HCT116 (cell line): ENCODE measurements at regions not wholly inside any gene's neighbourhood (a gene's known extent, or its start where the extent isn't known, plus 50 kb on each side); places are given as distances from the start of the nearest gene placed in this dataset.

Experiments
- ATAC-seq: fragments of 200-7000 bp; cut with Tn5 transposase; 2 replicates; pipeline ENCODE4 v1.9.1; 2020; ENCODE audit warnings: mild to moderate bottlenecking, moderate library complexity
- BruUV-seq: library from RNA; stranded (reverse); fragments of 400-500 nt; replicated peaks from 2 replicates; lab custom pipeline; 2021; lab: Mats Ljungman, UMichigan
- CTCF ChIA-PET: fragments of 300-600 bp; sonication (Branson Sonifier 250); formaldehyde crosslinking; loops from one replicate; lab custom pipeline; 2021; ENCODE audit warnings: antibody characterized with exemption; lab: Charles Lee
- POLR2A ChIA-PET: fragments of 300-600, 350-600 bp; sonication (Branson Sonifier 250); formaldehyde crosslinking; loops from one replicate; lab custom pipeline; 2021; ENCODE audit warnings: antibody characterized with exemption; lab: Charles Lee
- RAD21 ChIA-PET, 2 experiments: fragments of 300-600 bp; sonication (Branson Sonifier 250); formaldehyde crosslinking; loops; one replicate each; lab custom pipeline; 2023; ENCODE audit warnings: low total read pairs in 2 of 2; ENCODE audit not compliant: uncharacterized antibody in 2 of 2, unreplicated experiment in 2 of 2, low non-redundant PET in 1 of 2; lab: Charles Lee
- DNase-seq: peaks from one replicate; pipeline ENCODE4 v3.0.0-alpha.2; 2010; ENCODE audit warnings: low read depth, low spot score
- H2AFZ ChIP-seq: fragments of 200-600 bp; shearing (Covaris generic), sonication (generic); 2 replicates; pipeline ENCODE4 v1.6.1; 2017; ENCODE audit warnings: low read depth, mixed run types, mixed read lengths, antibody characterized with exemption, low read length; ENCODE audit not compliant: poor library complexity, severe bottlenecking
- H3K27ac ChIP-seq: 2 replicates; pipeline ENCODE4 v1.5.1; 2012; ENCODE audit warnings: low read depth, low read length
- H3K27me3 ChIP-seq: fragments of 200-600 bp; sonication (generic); 2 replicates; pipeline ENCODE4 v1.6.1; 2016; ENCODE audit warnings: mixed run types, low read length, mixed read lengths; ENCODE audit not compliant: insufficient read depth
- H3K36me3 ChIP-seq, 2 experiments: fragments of 200-500 bp in 1 of 2; fragments of 200-600 bp in 1 of 2; sonication (Bioruptor generic) in 1 of 2; sonication (generic) in 1 of 2; 2 replicates each; pipeline versions ENCODE4 v1.5.1 to v1.6.1; 2014 to 2016; ENCODE audit warnings: low read length in 2 of 2, inconsistent platforms in 1 of 2, mixed read lengths in 1 of 2, mixed run types in 1 of 2; ENCODE audit not compliant: insufficient read depth in 2 of 2, control insufficient read depth in 1 of 2
- H3K4me1 ChIP-seq, 2 experiments: fragments of 200-600 bp in 1 of 2; sonication (generic) in 1 of 2; 2 replicates each; pipeline versions ENCODE4 v1.5.1 to v1.6.1; 2012 to 2017; ENCODE audit warnings: low read length in 2 of 2, inconsistent platforms in 1 of 2, mild to moderate bottlenecking in 1 of 2, mixed read lengths in 1 of 2, mixed run types in 1 of 2, moderate library complexity in 1 of 2; ENCODE audit not compliant: insufficient read depth in 2 of 2, control insufficient read depth in 1 of 2
- H3K4me2 ChIP-seq: fragments of 200-600 bp; sonication (generic); 2 replicates; pipeline ENCODE4 v1.6.1; 2017; ENCODE audit warnings: mixed run types, low read length, mixed read lengths
- H3K4me3 ChIP-seq, 2 experiments: fragments of 200-600 bp in 1 of 2; sonication (generic) in 1 of 2; replicated peaks in 1 of 2; 2 replicates each; pipeline ENCODE4 v1.5.1; 2011 to 2016; ENCODE audit warnings: low read length in 2 of 2, control low read depth in 1 of 2, low read depth in 1 of 2, mild to moderate bottlenecking in 1 of 2, mixed read lengths in 1 of 2, mixed run types in 1 of 2
- H3K79me2 ChIP-seq: fragments of 200-600 bp; sonication (generic); 2 replicates; pipeline ENCODE4 v1.6.1; 2017; ENCODE audit warnings: mild to moderate bottlenecking, mixed run types, low read length, moderate library complexity, mixed read lengths; ENCODE audit not compliant: insufficient read depth
- H3K9ac ChIP-seq: fragments of 200-600 bp; sonication (generic); 2 replicates; pipeline ENCODE4 v1.6.1; 2016; ENCODE audit warnings: low read length, mixed read lengths
- H3K9me2 ChIP-seq: fragments of 200-600 bp; sonication (generic), shearing (Covaris generic); 2 replicates; pipeline ENCODE4 v1.6.1; 2017; ENCODE audit warnings: mixed run types, mild to moderate bottlenecking, moderate library complexity; ENCODE audit not compliant: insufficient read depth
- H3K9me3 ChIP-seq, 2 experiments: fragments of 200-500 bp in 1 of 2; fragments of 200-600 bp in 1 of 2; sonication (Bioruptor generic) in 1 of 2; sonication (generic) in 1 of 2; 2 replicates each; pipeline ENCODE4 v1.6.1; 2014 to 2017; ENCODE audit warnings: low read length in 2 of 2, mixed read lengths in 2 of 2, inconsistent platforms in 1 of 2, low read depth in 1 of 2, mild to moderate bottlenecking in 1 of 2, mixed run types in 1 of 2, moderate library complexity in 1 of 2; ENCODE audit not compliant: control insufficient read depth in 1 of 2, insufficient read depth in 1 of 2
- H4K20me1 ChIP-seq: fragments of 200-600 bp; sonication (generic), shearing (Covaris generic); 2 replicates; pipeline ENCODE4 v1.6.1; 2017; ENCODE audit warnings: mixed run types, mild to moderate bottlenecking, moderate library complexity; ENCODE audit not compliant: insufficient read depth
- CBX3 ChIP-seq: IDR thresholded peaks from 2 replicates; pipeline ENCODE4 v1.6.1; 2012; ENCODE audit warnings: low read depth
- ELF1 ChIP-seq: IDR thresholded peaks from 2 replicates; pipeline ENCODE4 v1.6.1; 2012; ENCODE audit warnings: low read depth, borderline replicate concordance
- JUND ChIP-seq: IDR thresholded peaks from 2 replicates; pipeline ENCODE4 v1.6.1; 2012
- POLR2AphosphoS5 ChIP-seq: IDR thresholded peaks from 2 replicates; pipeline ENCODE4 v1.6.1; 2011; ENCODE audit warnings: mild to moderate bottlenecking, low read depth, low read length, moderate library complexity
- SP1 ChIP-seq: IDR thresholded peaks from 2 replicates; pipeline ENCODE4 v1.6.1; 2012; ENCODE audit warnings: low read depth
- SRF ChIP-seq: IDR thresholded peaks from 2 replicates; pipeline ENCODE4 v1.6.1; 2012; ENCODE audit warnings: low read depth
- YY1 ChIP-seq: IDR thresholded peaks from 2 replicates; pipeline ENCODE4 v1.6.1; 2011; ENCODE audit warnings: low read length, low read depth, moderate library complexity, mild to moderate bottlenecking; ENCODE audit not compliant: insufficient replicate concordance; ENCODE audit errors: extremely low read depth
- intact Hi-C: fragments of 100-400 bp; cut with micrococcal nuclease; formaldehyde crosslinking; loops from 2 replicates; pipeline ENCODE4 v1.10.0; 2022
- TF ChIP-seq, protein P1 (sequence below): IDR thresholded peaks from 2 replicates; pipeline ENCODE4 v1.6.1; 2011; ENCODE audit warnings: mild to moderate bottlenecking, low read length, moderate library complexity; ENCODE audit not compliant: insufficient replicate concordance; ENCODE audit errors: extremely low read depth

GRCh38 chr18:55998801-55999385 lies 410.9 kb upstream of the TCF4 start:
- no peak for ATAC-seq
- intact Hi-C loops = no loop called here
- H3K9me2 ChIP-seq = no peaks in the 10 kb centered on the region
- BruUV-seq = no TSS peak
- H3K27me3 ChIP-seq = no peaks in the 10 kb centered on the region
- H3K4me3 ChIP-seq = no peak overlapping the region
- H3K27ac ChIP-seq = no peak overlapping the region
- no peaks in the 10 kb centered on the region for H4K20me1 ChIP-seq
- POLR2A ChIA-PET = no interaction called here
- H3K79me2 ChIP-seq = no peaks in the 10 kb centered on the region
- no peaks in the 10 kb centered on the region for H3K36me3 ChIP-seq
- H3K9ac ChIP-seq = no peak overlapping the region
- TF ChIP-seq SP1 (no peak), POLR2AphosphoS5 (no peak), YY1 (no peak)
- TF ChIP-seq, protein P1, sequence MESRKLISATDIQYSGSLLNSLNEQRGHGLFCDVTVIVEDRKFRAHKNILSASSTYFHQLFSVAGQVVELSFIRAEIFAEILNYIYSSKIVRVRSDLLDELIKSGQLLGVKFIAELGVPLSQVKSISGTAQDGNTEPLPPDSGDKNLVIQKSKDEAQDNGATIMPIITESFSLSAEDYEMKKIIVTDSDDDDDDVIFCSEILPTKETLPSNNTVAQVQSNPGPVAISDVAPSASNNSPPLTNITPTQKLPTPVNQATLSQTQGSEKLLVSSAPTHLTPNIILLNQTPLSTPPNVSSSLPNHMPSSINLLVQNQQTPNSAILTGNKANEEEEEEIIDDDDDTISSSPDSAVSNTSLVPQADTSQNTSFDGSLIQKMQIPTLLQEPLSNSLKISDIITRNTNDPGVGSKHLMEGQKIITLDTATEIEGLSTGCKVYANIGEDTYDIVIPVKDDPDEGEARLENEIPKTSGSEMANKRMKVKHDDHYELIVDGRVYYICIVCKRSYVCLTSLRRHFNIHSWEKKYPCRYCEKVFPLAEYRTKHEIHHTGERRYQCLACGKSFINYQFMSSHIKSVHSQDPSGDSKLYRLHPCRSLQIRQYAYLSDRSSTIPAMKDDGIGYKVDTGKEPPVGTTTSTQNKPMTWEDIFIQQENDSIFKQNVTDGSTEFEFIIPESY = no peak
- H2AFZ ChIP-seq = no peak overlapping the region
- RAD21 ChIA-PET = no interaction called here
- H3K4me1 ChIP-seq = no peaks in the 10 kb centered on the region
- no peak overlapping the region for H3K4me2 ChIP-seq
- CTCF ChIA-PET = no interaction called here
- peaks cover 10 to 13% of the 10 kb centered on the region in 2 experiments; a peak in 2 of 4 replicates for H3K9me3 ChIP-seq
- no peak for DNase-seq

GRCh38 chr18:55998071-55998522 lies 410.1 kb upstream of the TCF4 start:
- H3K4me2 ChIP-seq = no peak overlapping the region
- no peaks in the 10 kb centered on the region for H3K36me3 ChIP-seq
- TF ChIP-seq ELF1 = no peak
- no peak for TF ChIP-seq CBX3
- no peak for TF ChIP-seq POLR2AphosphoS5
- TF ChIP-seq, protein P1 = no peak
- no peak for TF ChIP-seq SP1
- no peak for TF ChIP-seq SRF
- TF ChIP-seq JUND = no peak
- no peaks in the 10 kb centered on the region for H3K27me3 ChIP-seq
- RAD21 ChIA-PET = no interaction called here
- CTCF ChIA-PET = no interaction called here
- H3K4me3 ChIP-seq = no peak overlapping the region
- no peak overlapping the region for H3K27ac ChIP-seq
- no peaks in the 10 kb centered on the region for H4K20me1 ChIP-seq
- intact Hi-C loops = no loop called here
- H3K79me2 ChIP-seq = no peaks in the 10 kb centered on the region
- no peak for DNase-seq
- POLR2A ChIA-PET = no interaction called here
- no peak for ATAC-seq
- H3K9me2 ChIP-seq = no peaks in the 10 kb centered on the region
- no peak overlapping the region for H2AFZ ChIP-seq
- BruUV-seq = no TSS peak
- H3K4me1 ChIP-seq = no peaks in the 10 kb centered on the region
- H3K9me3 ChIP-seq = peaks cover 8 to 10% of the 10 kb centered on the region in 2 experiments; a peak in 2 of 4 replicates
- H3K9ac ChIP-seq = no peak overlapping the region
